Thymus (tissue), 11 donors: ENCODE measurements at regions not wholly inside any gene's neighbourhood (a gene's known extent, or its start where the extent isn't known, plus 50 kb on each side); places are given as distances from the start of the nearest gene placed in this dataset.

Experiments used
- DNase-seq, 9 donors: peaks; one replicate each; pipeline ENCODE4 v3.0.0-alpha.2; 2013; ENCODE audit warnings: low spot score in 9 of 9, low read depth in 6 of 9, missing footprints in 1 of 9
- H3K27ac ChIP-seq, 2 donors: one replicate each; pipeline ENCODE4 v1.5.1; 2013; ENCODE audit warnings: control low read depth in 1 of 2, low read depth in 1 of 2, low read length in 1 of 2, mild to moderate bottlenecking in 1 of 2, moderate library complexity in 1 of 2
- H3K27me3 ChIP-seq, 2 donors: one replicate each; pipeline ENCODE4 v1.5.1; 2013; ENCODE audit warnings: low read length in 1 of 2; ENCODE audit not compliant: control insufficient read depth in 2 of 2, insufficient read depth in 1 of 2
- H3K36me3 ChIP-seq, 2 donors: one replicate each; pipeline ENCODE4 v1.5.1; 2013; ENCODE audit warnings: low read length in 1 of 2, mild to moderate bottlenecking in 1 of 2, moderate library complexity in 1 of 2; ENCODE audit not compliant: control insufficient read depth in 2 of 2, insufficient read depth in 2 of 2
- H3K4me1 ChIP-seq, 2 donors: one replicate each; pipeline ENCODE4 v1.5.1; 2013; ENCODE audit warnings: low read length in 2 of 2; ENCODE audit not compliant: control insufficient read depth in 2 of 2, insufficient read depth in 2 of 2
- H3K4me3 ChIP-seq, 2 donors: one replicate each; pipeline ENCODE4 v1.5.1; 2013; ENCODE audit warnings: low read length in 2 of 2, control low read depth in 1 of 2, mild to moderate bottlenecking in 1 of 2
- H3K9me3 ChIP-seq, 2 donors: one replicate each; pipeline ENCODE4 v1.5.1; 2013; ENCODE audit warnings: low read length in 1 of 2, mild to moderate bottlenecking in 1 of 2; ENCODE audit not compliant: control insufficient read depth in 2 of 2, insufficient read depth in 1 of 2
- WGBS: extraction: QIAGEN DNeasy Blood & Tissue Kit; methylation state at CpG from one replicate; pipeline ENCODE4 v1.1.7; 2013; 5-methylcytosine and 5-hydroxymethylcytosine counted together
- donor health status: healthy.

- Histone ChIP-seq H3K4me3 (no peak overlapping the region), H3K9me3 (no peaks in the 10 kb centered on the region), H3K27me3 (no peaks in the 10 kb centered on the region), H3K27ac (peak overlapping the region in 1 of 2 donors; percentile 33), H3K36me3 (no peaks in the 10 kb centered on the region), H3K4me1 (no peaks in the 10 kb centered on the region)
- DNase-seq: peak in 1 of 9 donors; percentile 20
- 97% methylated on average over 6 of the region's 6 CpGs for WGBS
These were observed 125.4 kb downstream of the CAND1 start for GRCh38 chr12:67394550-67394949.

GRCh38 chr12:67400742-67401141 lies 131.6 kb downstream of the CAND1 start:
- Histone ChIP-seq H3K4me1 (no peaks in the 10 kb centered on the region), H3K9me3 (no peaks in the 10 kb centered on the region), H3K36me3 (no peaks in the 10 kb centered on the region), H3K27ac (no peak overlapping the region), H3K4me3 (no peak overlapping the region), H3K27me3 (no peaks in the 10 kb centered on the region)
- DNase-seq: no peak
- 99% methylated on average over 4 of the region's 4 CpGs for WGBS

- no peak for DNase-seq
- H3K4me1 ChIP-seq: peaks cover 0 to 3% of the 10 kb centered on the region in 2 donors
- H3K36me3 ChIP-seq: no peaks in the 10 kb centered on the region
- no peaks in the 10 kb centered on the region for H3K9me3 ChIP-seq
- 90% methylated on average over 2 of the region's 2 CpGs for WGBS
- no peaks in the 10 kb centered on the region for H3K27me3 ChIP-seq
- H3K27ac ChIP-seq: no peak overlapping the region
- no peak overlapping the region for H3K4me3 ChIP-seq
These were observed 141.1 kb downstream of the CAND1 start for GRCh38 chr12:67410246-67410645.

- H3K9me3 ChIP-seq: no peaks in the 10 kb centered on the region
- no peak overlapping the region for H3K4me3 ChIP-seq
- 47% methylated on average over 2 of the region's 2 CpGs for WGBS
- H3K27ac ChIP-seq: no peak overlapping the region
- H3K4me1 ChIP-seq: peaks cover 0 to 3% of the 10 kb centered on the region in 2 donors
- no peaks in the 10 kb centered on the region for H3K27me3 ChIP-seq
- H3K36me3 ChIP-seq: no peaks in the 10 kb centered on the region
- DNase-seq: no peak
These were observed 141.5 kb downstream of the CAND1 start for GRCh38 chr12:67410667-67411067.

GRCh38 chr12:67411562-67411961 lies 142.4 kb downstream of the CAND1 start:
- no peaks in the 10 kb centered on the region for H3K36me3 ChIP-seq
- no peaks in the 10 kb centered on the region for H3K9me3 ChIP-seq
- H3K4me3 ChIP-seq: no peak overlapping the region
- H3K27ac ChIP-seq: no peak overlapping the region
- peaks cover 0 to 3% of the 10 kb centered on the region in 2 donors for H3K4me1 ChIP-seq
- 97% methylated on average over 2 of the region's 2 CpGs for WGBS
- no peak for DNase-seq
- H3K27me3 ChIP-seq: no peaks in the 10 kb centered on the region

GRCh38 chr12:67413577-67413976 lies 144.4 kb downstream of the CAND1 start:
- peaks cover 0 to 3% of the 10 kb centered on the region in 2 donors for H3K4me1 ChIP-seq
- no peaks in the 10 kb centered on the region for H3K27me3 ChIP-seq
- H3K9me3 ChIP-seq: no peaks in the 10 kb centered on the region
- DNase-seq: no peak
- WGBS: 96% methylated on average over 4 of the region's 4 CpGs
- H3K27ac ChIP-seq: peak overlapping the region in 1 of 2 donors; percentile 69
- no peaks in the 10 kb centered on the region for H3K36me3 ChIP-seq
- no peak overlapping the region for H3K4me3 ChIP-seq

GRCh38 chr12:67414011-67414715 lies 145.0 kb downstream of the CAND1 start:
- 91% methylated on average over 6 of the region's 6 CpGs for WGBS
- peaks cover 0 to 3% of the 10 kb centered on the region in 2 donors for H3K4me1 ChIP-seq
- no peak for DNase-seq

GRCh38 chr12:67415473-67415872 lies 146.3 kb downstream of the CAND1 start:
- Histone ChIP-seq H3K4me1 (peaks cover 0 to 3% of the 10 kb centered on the region in 2 donors), H3K4me3 (no peak overlapping the region), H3K27ac (no peak overlapping the region), H3K9me3 (no peaks in the 10 kb centered on the region), H3K36me3 (no peaks in the 10 kb centered on the region), H3K27me3 (no peaks in the 10 kb centered on the region)
- 69% methylated on average over 4 of the region's 4 CpGs for WGBS
- peak in 4 of 9 donors; percentile 6 to 37 (median 24) for DNase-seq

More at GRCh38 chr12:67414011-67414715, 145.0 kb downstream of the CAND1 start:
- peak overlapping the region in 1 of 2 donors; percentile 69 for H3K27ac ChIP-seq
- no peak overlapping the region for H3K4me3 ChIP-seq
- H3K9me3 ChIP-seq: no peaks in the 10 kb centered on the region
- no peaks in the 10 kb centered on the region for H3K36me3 ChIP-seq
- H3K27me3 ChIP-seq: no peaks in the 10 kb centered on the region

GRCh38 chr12:67419810-67420209 lies 150.7 kb downstream of the CAND1 start:
- 98% methylated on average over 7 of the region's 7 CpGs for WGBS
- Histone ChIP-seq H3K36me3 (no peaks in the 10 kb centered on the region), H3K9me3 (no peaks in the 10 kb centered on the region), H3K4me3 (no peak overlapping the region), H3K27ac (no peak overlapping the region), H3K4me1 (no peaks in the 10 kb centered on the region), H3K27me3 (no peaks in the 10 kb centered on the region)
- no peak for DNase-seq
